Fibroblast of villous mesenchyme (primary cell): ENCODE measurements at regions not wholly inside any gene's neighbourhood (a gene's known extent, or its start where the extent isn't known, plus 50 kb on each side); places are given as distances from the start of the nearest gene placed in this dataset.

Source experiments
- DNase-seq: peaks from one replicate; pipeline ENCODE4 v3.0.0-alpha.2; 2010; ENCODE audit warnings: low read depth
- H3K4me3 ChIP-seq: 2 replicates; pipeline ENCODE4 v1.5.1; 2011; ENCODE audit warnings: low read depth, mild to moderate bottlenecking, low read length
- TF ChIP-seq, protein P1 (sequence below): IDR thresholded peaks from 2 replicates; pipeline ENCODE4 v1.5.1; 2012; ENCODE audit warnings: low read depth, mild to moderate bottlenecking, low read length; ENCODE audit not compliant: insufficient read depth

DNA sequence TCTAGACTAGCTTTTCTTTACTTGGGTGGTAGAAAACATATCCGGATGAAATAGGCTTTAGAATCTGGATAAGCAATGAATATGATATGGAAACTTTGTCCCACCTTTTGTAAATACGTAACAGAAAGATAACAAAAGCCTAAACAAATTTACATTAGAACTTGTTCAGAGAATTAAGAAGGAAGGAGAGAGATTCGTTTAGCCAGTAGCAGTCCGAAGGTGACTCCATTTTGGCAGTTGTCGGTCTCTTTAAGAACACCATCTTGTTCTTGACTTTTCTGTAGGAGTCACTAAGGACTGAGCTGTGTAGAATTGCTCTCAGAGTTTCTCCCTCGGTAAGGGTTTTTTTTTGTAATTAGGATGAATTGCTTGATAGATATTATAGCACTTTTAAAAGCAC, 475.1 kb downstream of the PCNX1 start:
- TF ChIP-seq, protein P1, sequence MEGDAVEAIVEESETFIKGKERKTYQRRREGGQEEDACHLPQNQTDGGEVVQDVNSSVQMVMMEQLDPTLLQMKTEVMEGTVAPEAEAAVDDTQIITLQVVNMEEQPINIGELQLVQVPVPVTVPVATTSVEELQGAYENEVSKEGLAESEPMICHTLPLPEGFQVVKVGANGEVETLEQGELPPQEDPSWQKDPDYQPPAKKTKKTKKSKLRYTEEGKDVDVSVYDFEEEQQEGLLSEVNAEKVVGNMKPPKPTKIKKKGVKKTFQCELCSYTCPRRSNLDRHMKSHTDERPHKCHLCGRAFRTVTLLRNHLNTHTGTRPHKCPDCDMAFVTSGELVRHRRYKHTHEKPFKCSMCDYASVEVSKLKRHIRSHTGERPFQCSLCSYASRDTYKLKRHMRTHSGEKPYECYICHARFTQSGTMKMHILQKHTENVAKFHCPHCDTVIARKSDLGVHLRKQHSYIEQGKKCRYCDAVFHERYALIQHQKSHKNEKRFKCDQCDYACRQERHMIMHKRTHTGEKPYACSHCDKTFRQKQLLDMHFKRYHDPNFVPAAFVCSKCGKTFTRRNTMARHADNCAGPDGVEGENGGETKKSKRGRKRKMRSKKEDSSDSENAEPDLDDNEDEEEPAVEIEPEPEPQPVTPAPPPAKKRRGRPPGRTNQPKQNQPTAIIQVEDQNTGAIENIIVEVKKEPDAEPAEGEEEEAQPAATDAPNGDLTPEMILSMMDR, result no peak
- no peak overlapping the region for H3K4me3 ChIP-seq
- no peak for DNase-seq

DNA sequence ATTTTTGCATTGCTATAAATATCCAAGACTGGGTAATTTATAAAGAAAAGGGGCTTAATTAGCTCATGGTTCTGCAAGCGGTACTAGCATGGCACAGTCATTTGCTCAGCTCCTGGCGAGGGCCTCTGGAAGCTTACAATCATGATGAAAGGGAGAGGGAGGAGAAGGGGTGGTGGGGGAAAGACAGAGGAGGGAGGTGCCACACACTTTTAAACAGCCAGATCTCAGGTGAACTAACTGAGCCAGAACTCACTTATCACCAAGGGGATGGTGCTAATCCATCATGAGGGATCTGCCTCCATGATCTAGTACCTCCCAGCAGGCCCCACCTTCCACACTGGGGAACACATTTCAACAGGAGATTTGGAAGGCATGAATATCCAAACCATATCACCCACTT, 476.3 kb downstream of the PCNX1 start:
- TF ChIP-seq, protein P1, result no peak
- H3K4me3 ChIP-seq, result no peak overlapping the region
- DNase-seq, result no peak

DNA sequence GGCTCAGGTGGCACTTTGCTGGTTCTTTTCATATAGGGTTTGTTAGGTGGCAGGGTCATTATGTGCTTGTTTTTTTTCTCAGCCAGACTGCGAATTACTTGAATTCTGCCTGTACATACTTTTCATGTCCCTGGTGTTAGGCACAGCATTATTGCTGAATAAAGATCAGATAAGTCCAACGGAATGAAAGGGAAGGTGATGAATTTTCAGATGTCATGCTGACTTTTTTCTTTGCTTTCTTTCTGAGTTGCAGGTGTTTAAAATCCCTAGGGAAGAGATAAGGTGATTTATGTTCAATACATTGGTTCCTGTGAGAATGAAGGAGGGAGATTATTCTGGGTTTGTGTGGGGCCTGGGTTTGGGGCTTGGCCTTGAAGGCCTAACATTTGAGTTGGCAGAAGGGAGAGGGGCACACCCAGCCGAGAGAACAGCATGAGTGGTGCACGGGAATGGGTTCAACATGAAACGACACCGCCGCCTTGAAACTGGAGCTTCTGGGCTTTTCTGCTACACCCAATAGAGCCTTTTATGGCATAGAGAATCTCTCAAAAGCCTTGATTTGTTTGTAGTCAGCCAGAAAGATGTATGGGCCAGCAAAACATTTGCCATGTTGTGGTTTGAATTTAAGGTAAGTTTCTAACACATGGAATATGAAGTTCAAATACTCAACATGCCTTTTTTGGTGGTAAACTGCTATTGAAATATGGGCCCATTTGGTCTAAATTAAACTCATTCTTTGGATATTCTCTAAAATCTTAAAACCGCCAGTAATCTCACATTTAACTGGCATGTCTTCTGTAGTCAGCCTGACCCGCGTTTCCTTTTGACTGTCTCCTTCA, 477.0 kb downstream of the PCNX1 start:
- TF ChIP-seq, protein P1, result no peak
- no peak overlapping the region for H3K4me3 ChIP-seq
- DNase-seq, result no peak

DNA sequence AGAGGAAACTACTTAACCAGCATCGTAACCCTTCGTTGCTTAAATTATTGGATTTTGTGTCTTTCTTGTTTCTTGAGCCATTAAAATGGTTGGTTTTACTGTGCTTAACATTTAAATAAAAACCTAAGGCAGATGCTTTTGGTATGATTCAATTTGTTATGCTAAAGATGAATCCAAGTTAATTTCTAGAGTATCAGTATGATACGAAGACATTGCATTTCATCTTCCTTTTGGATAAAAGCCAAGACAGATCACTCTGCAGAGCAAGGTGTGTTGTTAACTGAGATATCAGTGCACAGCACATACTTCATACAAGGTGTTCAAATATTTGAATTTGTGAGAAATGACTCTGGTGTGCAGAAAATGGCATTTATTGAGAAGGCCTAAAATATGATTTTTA, 480.5 kb downstream of the PCNX1 start:
- no peak for DNase-seq
- H3K4me3 ChIP-seq, result no peak overlapping the region
- TF ChIP-seq, protein P1, result no peak

GRCh38 chr14:71388336-71388735, 481.1 kb downstream of the PCNX1 start:
- peak; percentile 67 for DNase-seq
- H3K4me3 ChIP-seq, result peak overlapping the region; percentile 6
- TF ChIP-seq, protein P1, result no peak

DNA sequence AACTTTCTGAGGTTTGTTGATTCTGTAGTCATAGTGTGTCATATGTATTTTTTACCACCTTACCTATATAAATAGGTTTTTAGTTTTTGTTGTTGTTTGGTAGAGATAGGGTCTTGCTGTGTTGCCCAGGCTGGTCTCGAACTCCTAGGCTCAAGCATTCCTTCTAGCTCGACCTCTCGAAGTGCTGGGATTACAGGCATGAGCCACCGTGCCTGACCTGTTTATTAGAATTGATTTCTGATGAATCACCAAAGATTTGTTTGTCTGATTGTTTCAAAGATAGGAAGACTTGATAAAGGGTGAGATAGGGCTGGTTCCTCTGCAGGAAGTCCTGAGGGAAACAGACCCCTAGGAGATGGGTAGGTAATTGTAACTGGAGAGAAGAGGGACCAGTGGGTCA, 481.6 kb downstream of the PCNX1 start:
- TF ChIP-seq, protein P1, result no peak
- H3K4me3 ChIP-seq, result no peak overlapping the region
- no peak for DNase-seq

- TF ChIP-seq, protein P1, result no peak
- no peak for DNase-seq
- no peak overlapping the region for H3K4me3 ChIP-seq
These were observed 487.1 kb downstream of the PCNX1 start for GRCh38 chr14:71394386-71394785.
